H9 (cell line): ENCODE measurements at regions not wholly inside any gene's neighbourhood (a gene's known extent, or its start where the extent isn't known, plus 50 kb on each side); places are given as distances from the start of the nearest gene placed in this dataset.

Experiments used
- DNase-seq: peaks from one replicate; pipeline ENCODE4 v3.0.0-alpha.2; 2017
- H2AFZ ChIP-seq: one replicate; pipeline ENCODE4 v1.6.1; 2013; ENCODE audit warnings: mild to moderate bottlenecking, low read length, control low read depth, moderate library complexity
- H2AK5ac ChIP-seq: 2 replicates; pipeline ENCODE4 v1.6.1; 2013; ENCODE audit warnings: low read length, control low read depth, mixed read lengths; ENCODE audit not compliant: insufficient read length
- H2BK120ac ChIP-seq: one replicate; pipeline ENCODE4 v1.6.1; 2013; ENCODE audit warnings: low read depth, mild to moderate bottlenecking, low read length, control low read depth, inconsistent platforms; ENCODE audit not compliant: poor library complexity, severe bottlenecking
- H2BK12ac ChIP-seq: 2 replicates; pipeline ENCODE4 v1.6.1; 2013; ENCODE audit warnings: low read length, control low read depth, mixed read lengths, low read depth; ENCODE audit not compliant: insufficient read length
- H2BK15ac ChIP-seq: 2 replicates; pipeline ENCODE4 v1.6.1; 2013; ENCODE audit warnings: low read depth, low read length, control low read depth
- H2BK20ac ChIP-seq: one replicate; pipeline ENCODE4 v1.6.1; 2013; ENCODE audit warnings: low read depth, mild to moderate bottlenecking, low read length, control low read depth, inconsistent platforms; ENCODE audit not compliant: poor library complexity, severe bottlenecking
- H2BK5ac ChIP-seq: 2 replicates; pipeline ENCODE4 v1.6.1; 2013; ENCODE audit warnings: low read length, control low read depth, mixed read lengths; ENCODE audit not compliant: insufficient read length
- H3K14ac ChIP-seq: 2 replicates; pipeline ENCODE4 v1.6.1; 2013; ENCODE audit warnings: low read length, control low read depth; ENCODE audit not compliant: insufficient read depth
- H3K18ac ChIP-seq: 2 replicates; pipeline ENCODE4 v1.6.1; 2013; ENCODE audit warnings: low read depth, mild to moderate bottlenecking, mixed read lengths, low read length, control low read depth; ENCODE audit not compliant: insufficient read length
- H3K23ac ChIP-seq: 2 replicates; pipeline ENCODE4 v1.6.1; 2013; ENCODE audit warnings: low read length, control low read depth, mixed read lengths, low read depth; ENCODE audit not compliant: insufficient read length
- H3K23me2 ChIP-seq: 2 replicates; pipeline ENCODE4 v1.6.1; 2013; ENCODE audit warnings: low read depth, mild to moderate bottlenecking, mixed read lengths, low read length, control low read depth; ENCODE audit not compliant: insufficient read length, poor library complexity, severe bottlenecking
- H3K27ac ChIP-seq: 2 replicates; pipeline ENCODE4 v1.5.1; 2013; ENCODE audit warnings: low read length, control low read depth, mixed read lengths, low read depth; ENCODE audit not compliant: insufficient read length
- H3K27me3 ChIP-seq: 2 replicates; pipeline ENCODE4 v1.6.1; 2013; ENCODE audit warnings: low read length, control low read depth, inconsistent platforms; ENCODE audit not compliant: insufficient read depth
- H3K4ac ChIP-seq: 2 replicates; pipeline ENCODE4 v1.6.1; 2013; ENCODE audit warnings: low read depth, mild to moderate bottlenecking, control low read depth, inconsistent platforms, low read length, moderate library complexity
- H3K4me1 ChIP-seq: 2 replicates; pipeline ENCODE4 v1.6.1; 2013; ENCODE audit warnings: low read length, control low read depth, inconsistent platforms; ENCODE audit not compliant: insufficient read depth
- H3K4me2 ChIP-seq: 2 replicates; pipeline ENCODE4 v1.6.1; 2013; ENCODE audit warnings: low read length, control low read depth, mixed read lengths; ENCODE audit not compliant: insufficient read length, insufficient read depth
- H3K56ac ChIP-seq: 2 replicates; pipeline ENCODE4 v1.6.1; 2013; ENCODE audit warnings: low read depth, mild to moderate bottlenecking, mixed read lengths, low read length, control low read depth; ENCODE audit not compliant: insufficient read length
- H3K79me1 ChIP-seq: 2 replicates; pipeline ENCODE4 v1.6.1; 2013; ENCODE audit warnings: low read depth, mild to moderate bottlenecking, moderate library complexity, low read length, control low read depth, inconsistent platforms; ENCODE audit not compliant: insufficient read depth, poor library complexity, severe bottlenecking
- H3K79me2 ChIP-seq: 2 replicates; pipeline ENCODE4 v1.6.1; 2013; ENCODE audit warnings: low read length, control low read depth, inconsistent platforms; ENCODE audit not compliant: insufficient read depth
- H3K9ac ChIP-seq: 2 replicates; pipeline ENCODE4 v1.6.1; 2013; ENCODE audit warnings: low read length, control low read depth, mixed read lengths; ENCODE audit not compliant: insufficient read length; ENCODE audit errors: extremely low read depth
- H3K9me3 ChIP-seq: one replicate; pipeline ENCODE4 v1.6.1; 2013; ENCODE audit warnings: low read depth, low read length, inconsistent platforms; ENCODE audit not compliant: control insufficient read depth
- H3T11ph ChIP-seq: one replicate; pipeline ENCODE4 v1.6.1; 2013; ENCODE audit warnings: mild to moderate bottlenecking, low read length, control low read depth, inconsistent platforms
- H4K20me1 ChIP-seq: one replicate; pipeline ENCODE4 v1.6.1; 2013; ENCODE audit not compliant: control insufficient read depth, insufficient read length, insufficient read depth
- H4K5ac ChIP-seq: 2 replicates; pipeline ENCODE4 v1.6.1; 2013; ENCODE audit warnings: low read depth, mild to moderate bottlenecking, mixed read lengths, low read length, control low read depth; ENCODE audit not compliant: insufficient read length
- H4K8ac ChIP-seq: replicated peaks from 2 replicates; pipeline ENCODE4 v1.6.1; 2013; ENCODE audit warnings: low read length, control low read depth, mixed read lengths, low read depth; ENCODE audit not compliant: insufficient read length
- H4K91ac ChIP-seq: 2 replicates; pipeline ENCODE4 v1.6.1; 2013; ENCODE audit warnings: low read depth, mild to moderate bottlenecking, moderate library complexity, mixed read lengths, low read length, control low read depth; ENCODE audit not compliant: insufficient read length
- H3K27ac Mint-ChIP-seq, 3 experiments: 2 replicates in 2 of 3; 3 replicates in 1 of 3; pipeline ENCODE4 v1.8.0; 2020 to 2021; ENCODE audit warnings: mixed read lengths in 3 of 3, mild to moderate bottlenecking in 1 of 3, moderate library complexity in 1 of 3
- H3K27me3 Mint-ChIP-seq: 2 replicates; pipeline ENCODE4 v1.8.0; 2021; ENCODE audit warnings: low read depth, mild to moderate bottlenecking, moderate library complexity, mixed read lengths
- H3K36me3 Mint-ChIP-seq, 3 experiments: 2 replicates in 2 of 3; 3 replicates in 1 of 3; pipeline ENCODE4 v1.8.0; 2020 to 2021; ENCODE audit warnings: low read depth in 3 of 3, mixed read lengths in 3 of 3; ENCODE audit not compliant: insufficient read depth in 1 of 3
- H3K4me1 Mint-ChIP-seq, 2 experiments: 2 replicates each; pipeline ENCODE4 v1.8.0; 2020; ENCODE audit warnings: mixed read lengths in 2 of 2
- H3K4me3 Mint-ChIP-seq, 2 experiments: 2 replicates in 1 of 2; 3 replicates in 1 of 2; pipeline ENCODE4 v1.8.0; 2020 to 2021; ENCODE audit warnings: mild to moderate bottlenecking in 2 of 2, mixed read lengths in 2 of 2, moderate library complexity in 1 of 2
- H3K9me3 Mint-ChIP-seq, 2 experiments: 2 replicates in 1 of 2; 3 replicates in 1 of 2; pipeline ENCODE4 v1.8.0; 2020; ENCODE audit warnings: mild to moderate bottlenecking in 2 of 2, mixed read lengths in 2 of 2, moderate library complexity in 1 of 2
- CTCF ChIP-seq: fragments of 200-600 bp; sonication (generic); conservative IDR thresholded peaks from 3 replicates; pipeline ENCODE4 v1.8.0; 2021; ENCODE audit warnings: antibody characterized with exemption, mild to moderate bottlenecking
- WGBS: extraction: QIAGEN DNeasy Blood & Tissue Kit; methylation state at CpG from one replicate; pipeline ENCODE4 v1.1.7; 2013; ENCODE audit warnings: missing lambda C conversion rate, low lambda C conversion rate, mixed read lengths; ENCODE audit not compliant: insufficient read length; ENCODE audit errors: extremely low coverage; 5-methylcytosine and 5-hydroxymethylcytosine counted together

GRCh38 chr1:88466011-88466410 lies 218.1 kb upstream of the PKN2 start:
- DNase-seq = no peak
- Histone ChIP-seq H2BK20ac (no peak overlapping the region), H3K9ac (no peak overlapping the region), H2BK15ac (no peak overlapping the region), H2BK12ac (no peak overlapping the region), H3K27me3 (no peaks in the 10 kb centered on the region), H2BK5ac (no peak overlapping the region), H3K9me3 (no peaks in the 10 kb centered on the region), H2AFZ (no peak overlapping the region), H4K20me1 (no peaks in the 10 kb centered on the region), H4K8ac (no peak overlapping the region), H3K23ac (no peak overlapping the region), H3K4me2 (no peak overlapping the region), H4K5ac (no peak overlapping the region), H3K18ac (no peak overlapping the region), H3K56ac (no peak overlapping the region), H3K4me1 (no peaks in the 10 kb centered on the region), H3K79me1 (no peaks in the 10 kb centered on the region), H3K4ac (no peak overlapping the region), H2AK5ac (no peak overlapping the region), H3K27ac (no peak overlapping the region), H3K79me2 (no peaks in the 10 kb centered on the region), H3T11ph (no peak overlapping the region), H3K23me2 (peaks cover 10% of the 10 kb centered on the region), H4K91ac (no peak overlapping the region), H3K14ac (no peak overlapping the region), H2BK120ac (no peak overlapping the region)
- Mint-ChIP-seq H3K4me1 (peaks cover 7 to 8% of the 10 kb centered on the region in 2 experiments; a peak in 3 of 4 replicates), H3K27ac (no peak overlapping the region), H3K4me3 (no peak overlapping the region), H3K9me3 (peaks cover 3 to 6% of the 10 kb centered on the region in 2 experiments), H3K36me3 (peaks cover 0 to 7% (median 7%) of the 10 kb centered on the region in 3 experiments; a peak in 4 of 7 replicates), H3K27me3 (peaks cover 4% of the 10 kb centered on the region)
- TF ChIP-seq CTCF = no peak
- WGBS = no CpG with 5 or more reads among the region's 4 CpGs
